Neural progenitor cell (in vitro differentiated cells): ENCODE measurements at regions not wholly inside any gene's neighbourhood (a gene's known extent, or its start where the extent isn't known, plus 50 kb on each side); places are given as distances from the start of the nearest gene placed in this dataset.

ENCODE experiments used
- CTCF ChIP-seq: fragments of 200-600 bp; sonication (generic); IDR thresholded peaks from 2 replicates; pipeline ENCODE4 v1.5.1; 2017; ENCODE audit warnings: antibody characterized with exemption, mild to moderate bottlenecking
- EZH2 ChIP-seq: fragments of 200-600 bp; sonication (generic); IDR thresholded peaks from 2 replicates; pipeline ENCODE4 v1.6.1; 2017; ENCODE audit warnings: antibody characterized with exemption, mild to moderate bottlenecking, moderate library complexity

GRCh38 chr13:102945886-102946285 lies 100.1 kb downstream of the ERCC5 start:
- TF ChIP-seq EZH2 (no peak), CTCF (no peak)
